ENCODE measurements at regions not wholly inside any gene's neighbourhood (a gene's known extent, or its start where the extent isn't known, plus 50 kb on each side); places are given as distances from the start of the nearest gene placed in this dataset.

DNA sequence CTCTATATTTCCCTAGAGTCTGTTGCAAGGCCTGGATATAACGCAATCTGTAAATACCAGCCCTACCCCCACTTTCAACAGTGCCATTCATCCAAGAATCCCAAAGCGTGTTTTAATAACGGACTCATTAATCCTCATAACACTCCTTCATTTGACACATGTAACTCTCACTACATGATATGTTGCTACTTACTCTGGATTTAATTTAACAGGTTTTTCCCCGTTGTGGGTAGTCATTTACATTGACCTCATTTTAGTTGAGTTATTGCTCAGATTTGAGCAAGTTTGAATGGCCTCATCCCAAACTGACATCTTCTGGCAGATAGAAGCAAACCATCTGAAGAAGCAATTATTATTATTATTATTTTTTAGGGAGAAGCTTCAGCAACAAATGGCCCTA lies 125.4 kb upstream of the NPVF start:
- intact Hi-C loops (cut with DNase I): no loop called here
- DNase-seq (ENCODE audit: missing footprints) (no peak), ATAC-seq (no peak)

DNA sequence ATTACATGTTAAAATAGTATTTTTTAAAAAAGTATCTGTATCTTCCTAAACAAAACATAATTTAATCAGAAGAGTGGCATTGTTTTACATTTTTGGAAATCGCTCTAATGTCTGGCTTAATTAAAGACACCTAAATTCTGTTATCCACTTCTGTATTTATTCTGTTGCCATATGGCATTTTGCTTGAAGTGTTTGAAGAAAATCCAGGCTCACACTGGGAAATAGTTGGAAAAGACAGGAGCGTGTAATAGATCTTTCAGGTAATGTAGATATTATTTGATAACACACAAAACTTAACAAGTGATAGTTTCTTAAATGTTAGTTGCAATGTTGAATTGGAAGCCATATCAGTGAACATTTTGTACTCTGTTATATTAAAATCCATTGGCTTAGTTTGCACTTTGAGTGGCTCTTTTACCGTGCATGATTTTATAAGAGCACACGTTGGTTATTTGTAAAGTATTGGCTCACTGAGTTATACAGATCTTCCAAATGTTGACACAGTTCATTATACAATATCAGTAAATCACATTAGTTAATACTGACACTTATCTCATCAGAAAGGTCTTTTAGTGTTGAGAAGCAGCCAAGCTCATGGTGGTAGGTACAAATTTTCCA lies 128.4 kb upstream of the NPVF start:
- DNase-seq (ENCODE audit: missing footprints): no peak
- no peak for ATAC-seq
- intact Hi-C loops (cut with DNase I): no loop called here

DNA sequence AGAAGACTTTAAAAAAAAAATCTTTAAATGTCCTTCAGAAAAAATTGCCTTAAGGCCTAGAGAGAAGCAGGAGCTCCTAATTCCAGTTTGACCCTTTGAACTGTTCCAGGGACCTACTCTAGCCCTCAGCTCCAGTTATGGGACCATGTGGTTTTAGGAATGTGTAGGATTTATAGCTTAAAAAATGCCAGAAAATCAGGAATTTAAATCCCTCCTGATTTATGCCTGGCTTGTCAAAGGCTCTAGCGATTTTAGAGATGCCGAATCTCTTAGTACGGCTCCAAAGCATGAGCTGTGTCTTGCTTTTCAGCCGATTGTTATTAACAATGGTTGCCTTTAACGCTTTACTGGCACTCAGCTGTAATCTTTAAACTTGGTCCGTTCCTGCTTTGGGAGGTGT lies 130.6 kb upstream of the NPVF start:
- ATAC-seq: no peak
- DNase-seq (ENCODE audit: missing footprints): no peak
- intact Hi-C loops (cut with DNase I): no loop called here

DNA sequence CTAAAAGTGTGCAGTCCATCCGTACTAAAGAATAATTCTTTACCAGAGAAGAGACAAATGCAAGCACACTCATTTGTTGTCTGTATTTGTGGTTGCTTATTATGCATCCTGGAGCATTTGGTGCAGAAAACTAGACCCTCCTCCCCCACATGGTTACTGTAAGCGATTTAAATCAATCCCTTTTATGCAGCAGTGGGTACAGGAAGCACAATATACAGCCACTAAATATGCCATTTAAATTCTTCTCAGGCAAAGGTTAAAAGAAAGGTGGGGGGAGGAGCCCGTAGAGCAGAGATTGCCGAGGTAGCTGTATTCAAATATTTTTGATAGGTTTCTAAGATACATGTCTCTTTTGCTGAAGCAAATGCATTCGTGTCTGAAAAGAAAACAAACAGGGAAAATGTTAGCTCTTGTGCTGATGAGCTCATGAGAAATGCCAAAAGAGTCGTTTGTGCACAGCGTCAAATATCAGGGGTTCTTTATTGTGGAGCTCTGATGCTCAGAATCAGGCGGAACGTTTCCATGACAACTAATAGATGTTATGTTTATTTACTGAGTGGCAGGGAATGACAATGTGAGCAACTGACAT lies 131.3 kb upstream of the NPVF start:
- intact Hi-C loops (cut with DNase I): no loop called here
- ATAC-seq: no peak
- no peak for DNase-seq (ENCODE audit: missing footprints)

DNA sequence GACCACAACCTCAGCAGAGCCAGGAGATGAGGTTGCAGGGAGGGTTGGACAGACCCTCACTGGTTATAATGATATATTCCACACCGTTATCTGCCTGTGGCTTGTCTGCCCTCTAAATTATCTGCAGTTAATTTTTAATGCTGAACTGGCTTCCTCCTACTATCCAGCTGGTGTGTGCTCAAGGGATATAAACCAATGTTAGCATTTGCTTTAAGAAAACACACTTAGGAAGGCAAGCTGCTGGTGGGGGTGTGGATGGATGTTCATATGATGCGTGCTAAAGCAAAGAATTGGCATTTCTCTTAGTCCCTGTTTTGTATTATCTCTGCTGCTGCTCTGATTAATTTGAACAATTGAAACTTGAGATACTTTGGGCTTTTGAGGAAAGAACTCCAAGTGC lies 132.2 kb upstream of the NPVF start:
- ATAC-seq: no peak
- DNase-seq (ENCODE audit: missing footprints): no peak
- intact Hi-C loops (cut with DNase I): no loop called here

DNA sequence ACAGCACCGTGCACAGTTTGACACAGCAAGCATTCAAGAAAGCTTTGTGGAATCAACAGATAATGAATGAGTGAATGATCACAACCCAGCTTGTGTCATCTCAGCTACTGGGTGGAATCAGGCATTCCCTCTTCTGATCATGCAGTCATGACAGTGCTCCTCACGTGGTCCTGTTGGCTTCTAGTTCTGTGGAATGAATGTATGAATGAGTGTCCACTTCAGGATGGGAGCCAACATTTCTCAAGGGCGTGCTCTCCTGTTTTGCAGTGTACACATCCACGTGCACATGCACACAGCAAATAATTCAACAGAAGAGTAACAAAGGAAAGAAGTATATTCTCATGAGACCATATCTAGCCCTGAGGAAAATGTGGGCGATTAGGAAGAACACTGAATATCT lies 133.1 kb upstream of the NPVF start:
- DNase-seq (ENCODE audit: missing footprints): no peak
- ATAC-seq: no peak
- intact Hi-C loops (cut with DNase I): no loop called here

DNA sequence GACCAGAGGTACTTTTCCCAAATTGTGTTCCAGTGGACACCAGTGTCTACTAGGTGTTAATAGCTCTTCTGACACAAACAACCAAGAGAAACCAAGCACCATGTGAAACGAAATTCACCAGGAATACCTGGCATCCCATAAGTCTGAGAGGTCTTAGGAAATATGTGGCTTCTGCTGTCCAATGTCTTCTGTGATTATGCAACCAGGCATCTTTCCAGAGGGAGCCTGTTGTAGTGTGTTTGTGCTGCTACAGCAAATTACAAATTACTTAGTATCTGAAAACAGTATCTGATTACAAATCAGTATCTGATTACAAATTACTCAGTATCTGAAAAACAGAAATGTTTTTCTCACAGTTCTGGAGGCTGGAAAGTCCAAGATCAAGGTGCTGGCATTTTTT lies 133.6 kb upstream of the NPVF start:
- DNase-seq (ENCODE audit: missing footprints) (no peak), ATAC-seq (no peak)
- intact Hi-C loops (cut with DNase I): no loop called here

DNA sequence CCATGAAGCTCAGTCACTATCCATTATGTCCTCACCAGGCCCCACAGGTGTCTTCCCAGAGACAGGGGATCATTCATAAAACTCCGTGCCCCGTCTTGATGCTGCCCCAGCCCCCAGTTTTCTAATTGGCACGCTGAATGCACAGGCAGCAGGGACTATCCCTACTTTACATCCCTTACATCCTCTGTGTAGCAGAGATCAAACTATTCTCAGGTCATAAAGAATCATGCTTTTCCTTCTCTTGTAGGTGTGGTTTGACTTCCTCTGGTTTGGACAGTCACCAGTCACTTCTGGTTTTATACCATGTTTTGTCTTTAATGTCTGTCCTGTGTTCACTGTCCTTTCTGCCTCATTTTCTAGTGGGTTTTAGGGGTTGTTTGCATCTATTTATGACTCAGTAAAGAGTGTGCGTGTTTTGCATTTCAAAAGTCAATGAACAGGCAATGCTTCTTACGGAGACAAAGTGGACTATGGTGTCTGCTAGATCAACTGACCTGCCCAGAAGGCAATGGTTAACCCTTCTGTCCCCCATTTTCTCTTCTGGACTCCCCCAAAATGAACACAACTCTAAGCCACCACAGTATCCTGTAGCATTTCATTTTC lies 140.4 kb upstream of the NPVF start:
- DNase-seq (ENCODE audit: missing footprints): no peak
- no peak for ATAC-seq
- intact Hi-C loops (cut with DNase I): no loop called here

DNA sequence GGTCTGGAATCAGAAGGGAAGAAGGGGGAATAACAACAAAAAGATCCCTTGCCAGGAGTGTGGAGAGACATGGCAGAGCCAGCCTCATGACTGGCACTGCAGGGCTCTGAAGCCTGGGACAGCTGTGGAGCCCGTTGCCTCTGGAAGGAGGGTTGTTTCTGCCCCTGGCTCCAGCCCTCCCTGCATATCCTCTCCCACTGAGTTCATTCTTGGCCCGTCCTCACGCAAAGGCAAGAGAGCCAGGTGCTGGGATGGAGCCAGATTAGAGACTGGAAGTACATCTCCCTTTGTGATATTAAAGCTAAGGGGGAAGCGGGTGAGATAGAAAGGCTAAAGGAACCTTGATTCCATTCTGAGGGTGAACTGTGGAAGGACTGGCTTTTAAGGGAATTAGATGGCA lies 141.5 kb upstream of the NPVF start:
- ATAC-seq (peak; percentile 83), DNase-seq (ENCODE audit: missing footprints) (peak; percentile 69)

DNA sequence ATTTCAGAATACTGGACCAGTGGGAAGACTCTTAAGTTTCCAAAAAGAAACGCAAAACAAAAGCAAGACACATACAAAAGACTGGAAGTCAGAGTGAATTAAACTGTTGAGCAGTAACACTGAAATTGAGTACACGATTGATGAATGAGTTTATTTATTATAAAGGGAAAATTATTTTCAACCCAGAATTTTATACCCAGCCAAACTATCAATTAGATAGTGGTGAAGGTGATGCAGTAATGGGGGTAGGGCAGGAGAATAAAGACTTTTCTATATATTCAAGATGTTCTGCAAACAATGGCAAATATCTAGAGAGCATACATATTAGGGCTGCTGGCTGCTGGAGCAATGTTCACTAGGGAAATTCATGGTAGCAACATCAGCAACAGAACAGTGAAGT lies 143.7 kb upstream of the NPVF start:
- intact Hi-C loops (cut with DNase I): no loop called here
- DNase-seq (ENCODE audit: missing footprints) (no peak), ATAC-seq (no peak)

More for the DNA sequence above, 141.5 kb upstream of the NPVF start:
- intact Hi-C loops (cut with DNase I): no loop called here

DNA sequence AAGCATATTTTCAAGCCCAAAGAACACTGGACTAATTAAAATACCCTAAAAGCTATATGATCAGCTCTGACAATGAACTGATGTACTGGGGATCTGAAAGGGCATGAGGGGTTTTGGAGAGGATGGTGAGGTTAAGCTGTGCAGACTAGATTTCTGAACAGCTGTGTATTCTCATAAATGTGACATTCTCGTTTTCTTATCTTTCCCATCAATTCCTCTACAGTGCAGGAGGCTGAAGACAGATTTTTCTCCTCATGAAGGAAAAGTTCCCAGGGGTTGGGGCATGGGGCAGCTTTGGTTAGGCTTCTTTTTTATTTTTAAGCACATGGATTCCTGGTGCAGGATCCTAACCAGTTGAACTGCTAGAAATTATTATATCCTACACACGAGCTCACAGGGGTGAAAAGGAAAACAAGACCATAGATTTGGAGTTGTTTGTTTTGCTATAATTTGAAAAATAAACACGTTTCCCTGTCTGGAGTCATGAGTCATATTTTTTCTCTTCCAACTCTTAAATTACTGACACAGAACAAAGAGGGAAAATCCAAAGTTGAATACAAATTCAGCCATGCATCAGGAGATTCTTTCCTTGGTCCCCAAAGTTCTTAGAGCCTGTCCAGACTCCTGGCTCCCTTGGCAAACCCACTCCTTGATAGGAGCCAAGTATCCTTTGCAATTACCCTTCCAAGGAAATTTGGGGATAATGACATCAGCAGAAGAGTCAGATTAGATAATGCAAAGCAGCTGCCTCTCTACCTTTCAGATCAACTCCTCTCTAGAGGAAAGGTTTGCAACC lies 147.7 kb upstream of the NPVF start:
- no peak for ATAC-seq
- intact Hi-C loops (cut with DNase I): no loop called here

DNA sequence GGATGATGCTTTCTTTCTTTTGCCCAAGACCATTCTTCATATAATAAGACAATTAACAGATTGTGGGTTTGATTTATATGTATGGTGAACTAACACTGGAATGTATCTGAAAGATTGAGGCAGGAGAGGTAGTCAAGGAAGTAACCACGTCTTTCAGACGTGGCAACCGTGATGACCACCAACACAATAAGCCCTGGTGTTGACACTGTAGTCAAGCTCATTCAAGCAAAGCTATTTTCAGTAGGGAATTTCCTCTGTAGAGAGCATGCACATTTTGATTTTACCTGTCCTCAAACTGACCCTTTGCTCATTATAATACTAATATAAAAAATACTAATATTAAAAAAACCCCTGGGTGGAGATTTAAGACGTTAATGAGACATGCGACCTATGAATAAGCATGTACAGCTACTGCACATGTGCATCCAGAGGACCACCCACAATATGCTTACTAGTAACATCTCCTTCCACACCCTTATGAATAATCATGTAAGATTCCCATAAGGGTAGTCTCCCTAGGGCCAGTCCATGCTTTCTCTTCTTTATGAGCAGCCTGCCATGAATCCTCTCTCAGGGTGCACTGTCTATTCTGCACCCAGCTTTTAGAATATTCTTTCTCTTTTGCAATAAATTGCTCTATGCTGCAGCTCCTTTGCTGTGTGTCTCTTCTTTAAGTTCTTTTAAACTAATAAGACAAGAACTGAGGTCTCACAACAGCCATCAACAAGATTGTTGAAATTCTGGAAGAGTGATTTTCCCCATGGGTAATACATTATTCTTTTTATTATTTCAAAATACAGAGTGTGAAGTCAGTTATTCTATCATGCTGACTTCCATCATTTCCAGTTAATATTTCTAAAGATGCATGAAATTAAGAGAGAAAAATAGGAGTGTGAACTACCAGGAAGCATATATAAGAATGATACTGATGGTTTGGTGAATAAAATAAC lies 151.3 kb upstream of the NPVF start:
- ATAC-seq: no peak
- intact Hi-C loops (cut with DNase I): no loop called here
- DNase-seq (ENCODE audit: missing footprints): no peak

More for the DNA sequence above, 147.7 kb upstream of the NPVF start:
- no peak for DNase-seq (ENCODE audit: missing footprints)

DNA sequence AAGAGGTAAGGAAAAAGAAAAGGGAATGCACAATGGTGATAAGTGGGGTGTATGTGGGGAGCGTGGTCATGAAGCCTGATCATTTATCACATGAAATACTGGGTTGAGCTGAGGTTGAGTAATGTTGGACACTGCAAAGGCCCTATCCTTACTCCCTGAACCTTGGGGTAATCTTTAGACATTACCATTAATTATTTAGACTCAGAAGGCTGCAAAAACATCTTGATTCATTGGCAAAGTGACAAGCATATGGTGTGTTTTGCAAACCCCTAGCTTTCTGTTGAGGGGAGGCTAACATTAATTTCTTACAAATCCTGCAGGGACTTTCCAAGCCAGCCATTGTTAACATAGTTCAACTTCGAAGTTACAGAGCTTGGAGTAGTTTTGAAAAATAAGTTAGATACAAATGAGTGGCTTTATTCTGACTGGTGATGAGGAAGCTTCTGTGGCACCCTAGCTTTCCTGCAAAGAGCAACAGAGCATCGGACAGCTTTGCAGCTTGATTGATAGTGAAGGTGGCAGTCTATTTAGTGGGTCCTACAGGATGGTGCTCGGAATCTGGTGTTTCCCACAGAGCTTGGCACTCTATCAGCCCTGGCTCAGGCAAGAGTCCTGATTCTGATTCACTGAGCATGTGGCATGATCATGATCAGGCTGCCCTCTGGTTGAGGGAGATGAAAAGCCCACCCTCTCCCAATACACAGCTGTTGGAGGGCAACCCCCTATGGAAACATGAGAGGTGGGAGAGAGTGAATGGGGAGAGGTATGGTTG lies 153.7 kb upstream of the NPVF start:
- ATAC-seq: no peak
- no peak for DNase-seq (ENCODE audit: missing footprints)
- intact Hi-C loops (cut with DNase I): no loop called here

DNA sequence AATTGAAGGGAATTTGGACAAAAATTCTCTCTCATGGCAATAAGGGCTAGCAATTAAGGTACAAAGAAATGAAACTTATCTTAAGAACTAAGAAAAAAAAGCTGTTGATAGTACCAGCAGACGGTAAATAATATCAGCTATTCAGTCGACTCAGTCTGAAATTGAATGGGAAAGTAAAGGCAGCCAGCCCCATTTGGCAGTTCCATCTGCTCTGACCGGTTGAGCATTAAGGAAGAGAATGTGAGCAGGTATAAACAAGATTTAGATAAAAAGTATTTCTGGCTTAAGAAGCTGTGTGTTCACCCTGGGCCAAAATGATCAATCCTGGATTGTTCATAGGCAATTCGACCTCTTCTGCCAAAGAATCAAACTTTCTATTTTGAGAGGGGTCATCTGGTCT lies 154.6 kb upstream of the NPVF start:
- intact Hi-C loops (cut with DNase I): no loop called here
- ATAC-seq: no peak
- DNase-seq (ENCODE audit: missing footprints): no peak

DNA sequence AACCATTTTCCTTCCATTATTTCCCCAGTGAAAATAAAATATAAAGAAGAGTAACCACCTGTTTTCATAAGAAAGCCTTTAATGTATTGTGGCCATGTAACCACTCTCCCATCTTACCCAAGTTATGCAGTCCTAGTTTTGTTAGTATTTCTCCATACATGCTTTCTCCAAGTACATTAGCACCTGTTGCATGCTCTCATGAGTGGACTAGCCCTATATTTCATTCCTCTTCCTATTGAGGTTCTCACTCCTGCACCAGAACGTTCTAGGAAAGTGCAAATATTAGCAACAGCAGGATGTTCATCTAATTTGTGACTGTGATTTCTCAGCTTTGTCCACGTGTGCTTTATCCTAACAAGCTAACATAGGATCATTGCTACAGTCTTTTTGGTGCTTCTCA lies 155.1 kb upstream of the NPVF start:
- DNase-seq (ENCODE audit: missing footprints) (no peak), ATAC-seq (no peak)
- intact Hi-C loops (cut with DNase I): no loop called here

DNA sequence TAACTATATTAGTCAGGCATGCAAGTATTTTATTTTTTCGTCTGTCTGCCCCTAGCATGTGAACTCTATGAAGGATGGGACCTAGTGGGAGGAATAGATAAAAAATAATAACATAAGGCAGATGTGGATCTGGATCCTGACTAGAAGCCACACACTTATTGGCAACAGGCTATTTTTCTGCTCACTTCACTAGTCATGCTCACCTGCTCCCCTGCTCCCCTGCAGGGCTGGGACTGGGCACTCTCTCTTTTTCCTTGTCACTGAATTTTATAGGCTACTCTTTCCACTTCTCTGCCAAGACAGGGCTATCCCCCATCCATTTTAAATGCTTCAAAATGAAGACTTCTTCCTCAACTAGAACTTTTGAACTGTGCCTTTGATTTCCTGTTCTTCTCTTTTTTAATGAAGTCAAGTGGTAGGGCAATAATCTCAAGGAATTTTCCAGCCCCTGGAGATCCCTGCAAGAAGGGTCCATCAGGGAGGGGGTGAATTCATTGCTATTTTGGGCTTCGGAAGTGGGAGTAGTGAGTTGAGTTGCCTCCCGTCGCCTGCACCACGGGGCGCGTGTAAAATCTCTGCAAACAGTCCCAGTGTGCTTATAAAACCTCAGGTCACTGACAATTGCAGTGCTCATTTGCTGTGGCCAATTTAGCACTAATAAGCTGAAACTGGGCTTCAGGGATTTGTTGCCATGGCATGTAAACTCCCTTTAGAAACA lies 156.7 kb upstream of the NPVF start:
- intact Hi-C loops (cut with DNase I): no loop called here
- peak; percentile 52 for DNase-seq (ENCODE audit: missing footprints)
- ATAC-seq: no peak

DNA sequence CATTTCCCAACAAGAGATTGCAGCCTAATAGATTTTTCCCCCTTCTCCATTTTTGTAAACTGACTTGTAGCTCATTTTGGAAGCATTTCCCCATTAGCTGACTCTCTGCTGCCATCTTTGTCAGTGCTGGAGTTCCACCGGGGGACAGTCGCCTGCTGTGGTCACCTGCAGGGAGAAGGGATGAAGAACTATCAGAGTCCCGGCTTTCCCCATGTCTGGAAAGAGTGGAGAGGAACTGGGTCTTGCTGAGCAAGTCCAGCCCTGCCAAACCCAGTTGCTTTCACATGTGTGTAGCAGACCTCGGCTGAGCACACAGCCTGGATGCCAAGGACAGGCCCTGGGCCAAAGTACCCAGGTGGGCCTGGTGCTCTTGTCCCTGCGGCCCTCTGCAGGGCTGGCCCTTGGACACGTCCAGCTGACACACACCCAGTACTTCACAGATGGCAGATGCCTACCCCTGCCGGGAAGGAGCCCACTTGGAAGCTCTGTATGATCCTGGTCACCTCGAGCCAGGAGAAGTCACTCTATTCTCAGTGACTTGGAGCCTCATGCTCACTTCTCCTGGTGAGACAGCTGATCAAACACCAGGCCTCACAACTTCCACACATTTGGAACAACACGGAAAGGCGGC lies 157.3 kb upstream of the NPVF start:
- no peak for DNase-seq (ENCODE audit: missing footprints)
- ATAC-seq: peak; percentile 23
- intact Hi-C loops (cut with DNase I): no loop called here

All from Right ventricle myocardium inferior (tissue), 1 donor.